H4 (cell line): ENCODE measurements at regions not wholly inside any gene's neighbourhood (a gene's known extent, or its start where the extent isn't known, plus 50 kb on each side); places are given as distances from the start of the nearest gene placed in this dataset.
A peak's percentile ranks its signal among the peaks of the same experiment; 100 is the strongest.
"Not testable (repeated sequence)": the region's sequence is repeated elsewhere in the genome, so short reads cannot be mapped to it uniquely, and the experiment has no call there.

ENCODE experiments used
- DNase-seq: peaks from one replicate; pipeline ENCODE4 v3.0.0-alpha.2; 2015; ENCODE audit warnings: low spot score

DNA sequence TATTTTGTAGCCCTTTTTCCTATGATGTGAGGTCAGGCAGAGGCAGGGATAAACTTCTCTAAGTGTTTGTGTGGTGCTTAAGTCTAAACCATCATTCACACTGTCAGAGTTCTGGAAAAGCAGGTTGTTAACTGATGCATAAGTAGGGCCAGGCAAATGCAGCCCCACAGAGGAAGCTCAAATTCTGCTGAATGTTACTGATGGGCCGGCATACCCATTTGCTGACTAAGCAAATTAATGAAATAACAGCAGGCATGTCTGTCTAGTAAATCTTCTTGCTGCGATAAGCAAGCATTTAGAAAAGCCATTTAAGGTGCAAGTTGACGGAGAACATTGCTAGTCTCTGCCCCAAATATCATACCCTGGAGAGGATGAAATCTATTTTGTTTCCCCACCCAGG, 523.2 kb upstream of the CCDC196 start:
- no peak for DNase-seq

DNA sequence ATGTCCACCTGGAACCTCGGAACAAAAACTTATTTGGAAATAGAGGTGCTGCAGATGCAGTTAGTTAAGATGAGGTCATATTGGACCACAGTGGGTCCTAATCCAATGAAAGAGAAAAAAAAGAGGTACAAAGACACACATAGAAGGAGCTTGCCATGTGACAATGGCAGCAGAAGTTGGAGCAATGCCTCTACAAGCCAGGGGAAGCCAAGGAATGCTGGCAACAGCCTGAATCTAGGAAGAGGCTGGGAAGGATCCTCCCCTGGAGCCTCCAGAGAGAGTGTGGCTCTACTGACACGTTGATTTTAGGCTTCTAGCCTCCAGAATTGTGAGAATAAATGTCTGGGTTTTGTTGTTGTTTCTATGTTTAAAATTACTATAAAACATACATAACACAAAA, 521.8 kb upstream of the CCDC196 start:
- no peak for DNase-seq

DNA sequence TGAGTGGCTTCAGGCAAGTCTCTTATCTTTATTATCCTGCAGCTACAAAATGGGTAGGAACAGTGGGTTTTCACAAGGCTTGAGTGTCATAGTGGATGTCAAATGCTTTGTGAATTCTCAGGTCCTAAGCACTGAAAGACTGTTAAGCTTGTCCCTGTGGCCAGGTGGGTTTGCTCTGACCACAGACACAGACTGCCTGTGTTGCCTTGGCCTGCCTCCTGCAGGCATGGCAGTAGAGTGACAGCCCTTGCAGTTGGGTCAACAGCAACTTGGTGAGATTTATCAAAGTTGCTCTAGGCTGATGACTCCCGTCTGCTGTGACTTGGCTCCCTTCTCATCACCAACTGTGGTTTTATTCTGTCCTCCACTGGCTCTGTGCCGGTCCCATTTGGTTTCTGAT, 520.0 kb upstream of the CCDC196 start:
- DNase-seq, result no peak

DNA sequence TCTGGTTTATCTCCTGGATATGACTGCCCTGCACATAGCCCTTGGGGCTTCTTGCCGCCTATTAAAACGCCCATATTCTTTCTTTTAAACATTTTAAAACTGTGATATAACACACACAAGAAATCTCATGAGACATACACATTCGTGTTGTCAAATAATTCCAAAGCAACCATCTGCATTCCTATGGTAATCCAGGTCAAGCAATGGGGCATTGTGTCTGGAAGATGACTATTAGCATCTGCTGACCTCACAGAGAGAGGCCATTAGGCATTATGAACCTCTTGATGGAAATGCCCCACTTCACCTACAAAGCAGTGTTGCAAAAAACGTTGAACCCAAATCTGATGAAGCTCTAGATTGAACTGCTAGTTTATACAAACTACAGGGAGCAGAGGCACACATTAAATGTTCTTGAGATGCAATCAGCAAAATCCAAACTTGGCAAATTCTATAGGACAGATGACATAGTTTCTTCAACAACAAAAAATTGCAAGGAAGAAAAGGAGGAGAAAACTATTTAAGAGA, 513.8 kb upstream of the CCDC196 start:
- DNase-seq, result no peak

DNA sequence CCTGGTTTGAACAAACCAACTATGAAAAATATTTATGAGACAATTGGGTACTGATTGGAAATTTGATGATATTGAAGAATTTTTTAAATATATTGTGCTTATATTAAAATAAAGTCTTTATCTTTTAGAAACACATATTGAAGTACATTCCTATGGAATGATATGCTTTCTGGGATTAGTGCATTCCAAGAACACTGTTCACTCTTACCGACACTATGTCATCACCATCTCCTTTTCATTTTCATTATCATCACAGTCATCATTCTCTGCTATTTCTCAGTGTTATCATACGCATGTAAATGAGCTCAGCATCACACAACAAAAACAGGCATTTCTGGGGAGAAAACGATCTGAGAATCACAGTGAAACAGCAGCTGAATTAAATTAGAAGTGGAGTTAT, 513.3 kb upstream of the CCDC196 start:
- no peak for DNase-seq

DNA sequence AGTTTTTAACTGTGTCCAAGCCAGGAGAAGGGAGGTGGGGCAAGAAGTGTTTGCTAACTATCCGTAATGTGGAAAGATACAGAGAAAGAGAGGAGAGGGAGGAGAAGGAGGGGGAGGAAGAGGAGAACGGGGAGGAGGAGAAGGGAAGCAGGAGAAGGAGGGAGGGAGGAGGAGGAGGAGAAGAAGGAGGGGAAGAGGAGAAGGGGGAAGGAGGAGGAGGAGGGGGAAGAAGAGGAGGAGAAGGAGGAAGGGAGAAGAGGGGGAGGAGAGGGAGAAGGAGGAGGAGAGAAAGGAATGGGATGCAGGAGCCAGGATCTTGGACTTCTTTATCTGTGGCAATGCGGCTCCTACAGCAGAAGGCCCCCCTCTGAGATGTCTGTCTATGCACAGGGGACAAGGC, 510.3 kb upstream of the CCDC196 start:
- no peak for DNase-seq

DNA sequence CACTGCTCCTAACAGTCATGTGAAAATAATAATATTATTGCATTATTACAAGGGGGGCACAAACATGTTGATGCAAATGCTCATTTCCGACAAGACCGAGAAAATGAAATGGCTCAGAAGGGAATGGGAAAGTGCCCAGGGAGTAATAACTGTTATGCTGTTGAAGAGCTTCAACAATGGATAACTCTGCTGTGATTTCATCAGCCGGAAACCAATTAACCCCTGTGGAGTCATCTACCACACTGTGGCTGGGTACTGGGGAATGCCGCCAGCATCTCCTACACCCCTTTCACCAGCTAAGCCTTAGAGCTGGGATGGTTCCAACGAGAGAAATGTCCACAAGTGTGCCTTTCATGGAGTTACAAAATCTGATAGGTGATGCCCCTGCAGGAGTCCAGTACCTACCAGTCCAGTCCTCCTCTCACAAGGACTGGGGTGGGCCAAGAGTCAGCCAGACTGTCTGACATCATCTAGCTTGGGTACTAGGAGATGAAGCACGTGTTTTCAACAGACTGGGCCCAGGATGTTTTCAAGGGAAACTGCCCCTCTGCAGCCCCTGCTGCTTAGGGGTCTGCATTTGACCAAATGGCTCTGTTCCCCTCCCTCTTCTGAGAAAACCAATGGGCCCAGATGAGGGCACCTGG, 509.3 kb upstream of the CCDC196 start:
- DNase-seq, result peak; percentile 63

DNA sequence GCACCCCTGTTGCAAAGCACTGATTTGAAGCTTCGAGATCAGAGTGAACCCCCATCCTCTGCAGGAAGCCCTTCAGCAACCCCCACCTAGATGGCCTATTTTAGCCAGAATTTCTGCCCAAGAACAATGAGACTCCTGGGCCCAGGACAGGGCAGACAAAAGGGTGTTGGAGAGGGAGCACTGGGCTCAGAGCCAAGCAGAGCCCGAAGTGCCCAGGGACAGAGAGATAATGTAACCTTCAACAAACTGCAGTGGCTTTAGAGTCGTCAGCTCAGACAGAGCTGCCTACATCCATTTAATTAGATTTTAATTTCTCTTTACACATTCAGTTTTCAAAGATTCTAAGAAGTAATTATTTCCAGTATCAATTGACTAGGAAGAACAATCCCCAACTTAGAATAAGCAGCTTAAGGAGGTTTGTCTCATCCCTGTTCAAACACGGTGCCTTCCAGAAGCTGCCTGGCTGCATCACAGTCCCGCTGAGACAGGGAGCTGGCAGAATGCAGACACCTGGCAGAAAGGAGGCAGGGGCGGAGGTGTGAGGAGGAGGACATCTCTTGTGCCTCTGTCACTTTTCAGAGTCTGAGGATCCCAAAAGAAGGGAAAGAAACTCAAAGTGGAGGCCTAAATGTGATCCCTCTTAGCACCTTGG, 504.9 kb upstream of the CCDC196 start:
- no peak for DNase-seq

DNA sequence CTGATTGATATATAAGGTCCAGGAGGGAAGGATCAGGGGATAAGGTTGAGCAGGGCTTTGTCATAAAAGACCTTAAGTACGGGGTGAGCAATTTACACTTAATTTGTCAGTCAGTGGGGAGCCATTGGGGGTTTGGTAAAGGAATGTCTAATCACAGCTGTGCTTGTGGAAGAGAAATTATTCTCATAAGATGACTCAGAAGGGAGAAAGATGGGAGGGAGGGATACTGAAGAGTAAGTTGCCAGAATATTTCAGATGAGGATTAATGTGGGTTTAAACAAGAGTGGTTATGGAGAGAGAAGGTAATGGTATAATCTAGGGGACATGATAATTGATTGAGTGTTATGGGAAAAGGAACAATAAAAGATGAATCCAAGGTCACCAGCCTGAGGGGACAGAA, 500.1 kb upstream of the CCDC196 start:
- no peak for DNase-seq

DNA sequence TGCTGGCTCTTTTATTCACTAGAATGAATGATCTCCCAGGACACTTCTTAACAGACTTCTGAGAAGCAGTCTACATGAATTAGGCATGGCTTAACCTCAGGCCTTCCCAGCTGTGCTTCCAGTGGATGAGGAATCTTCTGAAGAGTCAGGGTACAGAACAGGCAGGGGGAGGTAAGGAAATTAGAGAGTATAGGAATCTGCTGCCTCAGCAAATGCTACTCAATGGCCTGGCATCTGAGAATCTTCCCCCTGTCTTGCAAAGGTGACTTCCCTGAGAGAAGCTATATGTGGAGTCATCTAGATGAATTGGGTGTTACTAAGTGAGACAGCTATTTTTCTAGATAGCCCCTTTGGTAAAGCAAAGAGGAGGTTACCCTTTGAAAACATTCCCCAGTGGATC, 496.2 kb upstream of the CCDC196 start:
- DNase-seq, result no peak

DNA sequence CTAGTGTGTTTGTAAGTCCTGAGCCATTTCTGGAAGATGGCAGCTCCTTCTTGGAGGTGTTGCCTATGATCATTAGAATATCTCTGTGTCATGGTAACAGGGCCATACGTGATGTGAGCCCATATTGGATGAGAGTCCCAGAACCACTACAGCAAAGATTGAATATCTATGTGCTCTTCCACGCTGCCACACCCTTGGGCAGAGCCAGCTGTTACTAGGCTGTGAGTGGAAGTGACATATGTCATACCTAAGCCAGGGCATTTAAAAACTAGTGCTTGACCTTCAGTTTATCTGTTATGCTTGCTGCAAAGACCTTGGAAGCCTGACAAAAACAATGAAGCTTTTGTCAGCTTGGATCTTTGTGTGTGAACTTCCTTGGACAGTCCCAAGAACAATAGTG, 495.1 kb upstream of the CCDC196 start:
- no peak for DNase-seq

DNA sequence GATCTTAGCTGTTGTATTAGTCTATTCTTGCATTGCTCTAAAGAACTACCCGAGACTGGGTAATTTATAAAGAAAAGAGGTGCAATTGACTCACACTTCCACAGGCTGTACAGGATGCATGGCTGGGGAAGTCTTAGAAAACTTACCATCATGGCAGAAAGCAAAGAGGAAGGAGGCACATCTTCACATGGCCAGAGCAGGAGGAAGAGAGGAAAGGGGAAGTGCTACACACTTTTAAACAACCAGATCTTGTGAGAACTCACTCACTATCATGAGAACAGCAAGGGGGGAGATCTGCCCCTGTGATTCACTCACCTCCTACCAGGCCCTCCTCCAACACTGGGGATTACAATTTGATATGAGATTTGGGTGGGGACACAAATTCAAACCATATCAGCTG, 494.2 kb upstream of the CCDC196 start:
- not testable (repeated sequence) for DNase-seq

DNA sequence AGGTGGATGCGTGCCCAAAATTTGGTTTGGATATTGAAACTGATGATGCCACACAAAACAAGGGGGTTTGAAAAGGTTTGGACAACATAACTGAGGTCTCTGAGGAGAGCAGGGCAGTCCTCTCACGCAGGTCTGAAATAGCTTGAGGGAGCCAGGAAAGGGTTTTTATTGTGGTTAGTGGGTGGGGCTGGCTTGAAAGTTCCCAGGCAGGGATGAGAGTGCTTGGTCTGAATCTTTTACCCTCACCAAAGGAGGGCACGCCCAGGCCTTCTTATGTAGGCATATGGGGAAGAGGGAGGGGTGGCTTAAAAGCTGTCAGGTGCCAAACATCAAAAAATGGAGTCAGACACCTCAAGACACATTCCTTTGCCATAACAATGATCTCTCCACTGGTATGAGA, 493.1 kb upstream of the CCDC196 start:
- peak; percentile 37 for DNase-seq

DNA sequence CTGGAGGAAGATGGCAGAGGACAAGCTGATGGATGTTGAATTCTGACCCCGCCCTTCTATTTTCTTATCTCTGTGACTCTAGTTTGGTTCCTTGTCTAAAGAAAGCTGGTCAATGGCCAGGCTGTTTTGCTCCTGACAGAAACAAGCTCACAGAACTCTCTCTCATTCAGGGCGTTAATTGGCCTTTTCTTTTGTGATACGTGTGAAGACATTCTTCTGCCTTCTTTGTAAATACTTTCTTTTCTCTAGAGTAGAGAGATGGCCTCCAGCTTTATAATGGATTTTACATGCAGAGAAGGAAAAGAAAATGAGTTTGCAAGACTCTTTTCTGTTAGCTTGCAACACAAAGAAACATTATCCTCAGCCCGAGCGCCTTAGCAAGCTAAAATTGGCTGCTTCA, 492.2 kb upstream of the CCDC196 start:
- no peak for DNase-seq

DNA sequence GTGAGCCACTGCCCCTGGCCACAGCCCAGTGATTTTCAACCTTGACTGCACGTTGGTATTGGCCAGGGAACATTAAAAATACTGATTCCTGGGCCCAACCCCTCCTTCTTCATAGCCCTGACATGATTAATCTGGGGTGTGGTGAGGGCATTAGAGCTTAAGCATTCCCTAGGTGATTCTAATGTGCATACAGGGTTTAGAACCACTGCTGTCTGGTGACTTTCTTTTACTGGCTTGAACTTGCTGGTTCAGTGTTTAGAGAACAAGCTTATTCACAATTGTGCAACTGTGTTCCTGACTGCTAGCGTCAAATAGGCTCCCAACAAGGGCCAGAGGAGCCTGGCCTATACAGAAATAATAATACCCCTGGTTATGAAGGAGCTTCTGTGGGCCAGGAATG, 488.8 kb upstream of the CCDC196 start:
- DNase-seq, result no peak

DNA sequence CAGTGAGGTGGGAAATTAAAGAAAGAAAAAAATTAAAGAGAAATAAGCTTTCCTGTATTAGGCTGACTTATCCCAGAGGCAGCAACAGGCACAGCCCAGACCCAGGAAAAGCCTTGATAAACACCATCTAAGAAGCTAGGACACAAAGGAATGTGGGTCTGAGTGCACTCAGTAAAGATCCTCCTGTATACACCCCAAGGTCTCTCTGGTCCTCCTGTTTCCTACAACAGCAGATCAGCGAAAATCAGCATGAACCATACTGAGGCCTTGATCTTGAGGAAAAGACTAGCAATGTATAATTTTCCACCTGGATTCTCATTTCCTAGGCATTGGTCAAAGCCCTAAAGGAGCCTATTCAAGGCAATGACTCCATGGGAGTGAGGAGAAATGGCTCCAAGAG, 486.3 kb upstream of the CCDC196 start:
- no peak for DNase-seq

DNA sequence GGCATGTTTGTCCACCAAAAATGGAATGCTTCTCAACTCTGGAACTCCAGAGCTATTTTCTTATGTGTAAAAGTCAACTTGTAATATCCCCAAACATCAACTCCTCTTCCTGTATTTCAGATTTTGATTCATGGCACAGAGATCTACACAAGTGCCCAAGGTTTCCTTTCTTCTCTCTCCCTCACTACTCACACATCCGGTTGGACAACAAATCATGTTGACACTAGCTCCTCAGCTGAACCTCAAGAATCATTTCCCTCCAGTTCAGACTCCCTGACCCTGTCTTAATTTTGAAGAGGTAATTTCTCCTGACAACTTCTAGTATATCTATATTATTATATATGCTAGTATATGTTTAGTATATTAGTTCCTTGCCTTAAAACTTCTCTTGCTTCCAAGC, 485.4 kb upstream of the CCDC196 start:
- DNase-seq, result no peak

DNA sequence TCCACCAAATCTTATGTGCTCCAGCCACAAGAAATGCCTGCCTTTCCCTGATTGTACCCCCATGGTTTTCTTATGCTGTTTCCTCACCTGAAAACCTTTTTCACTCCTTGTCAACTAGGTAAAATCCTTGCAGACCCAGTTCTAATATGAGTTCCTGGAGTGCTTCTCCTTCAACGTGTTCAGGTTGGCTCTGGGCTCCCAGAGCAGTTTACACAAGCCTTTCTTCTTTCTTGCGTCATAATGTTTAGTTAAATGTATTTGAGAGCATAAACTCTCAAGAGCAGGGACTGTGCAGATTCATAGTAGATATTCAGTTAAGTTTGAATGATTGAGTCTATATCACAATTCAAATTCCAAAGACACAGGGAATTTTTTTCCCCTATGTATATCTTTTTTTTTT, 484.8 kb upstream of the CCDC196 start:
- no peak for DNase-seq

DNA sequence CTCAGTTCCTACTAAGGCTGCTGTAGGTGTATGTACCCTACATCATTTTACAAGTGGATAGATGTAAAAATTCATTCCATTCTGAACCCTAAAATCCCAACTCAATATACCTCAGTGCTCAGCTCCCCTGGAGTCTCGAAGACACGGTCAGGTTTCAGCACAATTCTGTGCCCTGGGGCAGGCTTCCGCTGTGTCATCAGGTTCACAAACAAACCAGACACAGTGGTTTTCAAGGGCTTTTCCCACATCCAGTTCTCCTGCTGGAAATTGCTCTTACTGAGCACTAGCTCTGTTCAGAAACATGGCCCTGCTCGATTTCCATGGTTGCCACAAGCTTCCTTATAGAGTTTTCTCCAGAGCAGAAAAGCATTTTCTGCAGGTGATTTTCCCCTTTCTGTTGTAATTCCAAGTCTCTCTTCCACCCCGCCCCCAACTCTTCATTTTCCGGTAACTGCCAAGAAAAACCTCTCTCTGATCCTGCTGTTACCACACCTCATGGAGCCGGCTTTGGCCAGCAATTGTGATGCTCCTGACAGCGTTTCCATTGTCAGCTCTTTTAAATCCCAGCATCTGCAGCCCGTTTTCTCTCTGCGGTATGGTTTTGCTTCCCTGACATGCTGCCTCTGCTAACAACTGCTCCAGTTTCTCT, 483.0 kb upstream of the CCDC196 start:
- DNase-seq, result peak; percentile 69

DNA sequence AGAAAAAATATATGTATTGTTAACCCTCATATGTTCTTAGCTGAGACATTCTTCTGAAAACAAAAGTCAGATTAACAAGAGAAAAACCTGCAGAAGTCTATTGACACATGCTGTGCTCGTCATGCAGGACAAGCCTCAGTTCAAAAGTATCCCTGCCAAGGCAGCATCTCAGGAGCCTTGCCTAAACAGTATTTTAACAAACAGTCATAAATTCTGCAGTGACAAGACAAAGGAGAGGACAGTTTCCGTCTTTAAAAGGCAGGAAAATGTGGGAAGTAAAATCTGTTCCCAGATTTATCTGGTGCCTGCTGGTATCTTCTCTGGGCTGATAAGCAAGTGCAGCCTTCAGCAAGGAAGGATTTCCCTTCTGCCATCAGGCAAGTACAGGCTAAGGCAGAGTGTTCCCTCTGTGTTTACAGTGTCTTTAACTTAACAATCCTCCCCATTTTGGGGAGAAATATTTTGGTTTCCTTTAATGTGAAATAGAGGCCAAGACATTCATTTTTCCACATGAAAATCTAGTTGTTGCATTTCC, 480.2 kb upstream of the CCDC196 start:
- DNase-seq, result no peak

DNA sequence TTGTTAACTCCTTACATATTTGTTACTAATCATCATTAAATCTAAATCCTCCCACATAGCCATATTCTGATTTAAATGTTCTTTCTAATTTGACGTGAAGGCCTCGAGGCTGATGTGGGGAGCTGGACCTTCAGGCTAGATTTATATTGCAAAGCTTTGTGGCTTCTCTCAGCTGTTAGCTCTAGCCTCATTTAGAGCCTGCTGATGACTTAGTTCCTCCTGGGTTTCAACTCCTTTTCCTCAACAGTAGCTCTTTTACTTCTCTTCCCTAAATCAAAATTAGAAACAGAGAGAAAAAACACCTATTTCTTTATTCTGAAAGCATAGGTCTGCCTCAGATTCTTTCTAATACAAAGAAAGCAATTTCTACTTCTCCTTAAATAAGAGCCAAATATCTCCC, 477.5 kb upstream of the CCDC196 start:
- peak; percentile 47 for DNase-seq

DNA sequence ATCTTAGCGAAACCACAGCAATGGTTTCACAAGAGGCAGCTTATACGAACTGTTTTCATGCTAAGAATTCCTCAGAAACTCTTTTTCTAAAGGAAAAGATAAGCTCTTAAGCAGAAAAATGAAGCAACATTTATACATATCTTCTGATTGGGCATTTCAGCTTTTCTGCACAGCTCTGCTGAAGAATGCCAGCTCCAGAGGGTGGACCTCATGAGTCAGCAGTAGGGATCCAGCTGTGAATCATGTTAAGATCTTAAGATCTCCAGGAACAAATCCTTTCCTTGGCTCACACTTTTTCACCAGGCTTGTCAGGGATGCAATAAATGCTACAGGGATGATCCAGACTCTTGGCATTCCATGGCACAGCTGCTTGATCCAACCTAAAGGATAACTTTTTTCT, 477.1 kb upstream of the CCDC196 start:
- DNase-seq, result peak; percentile 90

DNA sequence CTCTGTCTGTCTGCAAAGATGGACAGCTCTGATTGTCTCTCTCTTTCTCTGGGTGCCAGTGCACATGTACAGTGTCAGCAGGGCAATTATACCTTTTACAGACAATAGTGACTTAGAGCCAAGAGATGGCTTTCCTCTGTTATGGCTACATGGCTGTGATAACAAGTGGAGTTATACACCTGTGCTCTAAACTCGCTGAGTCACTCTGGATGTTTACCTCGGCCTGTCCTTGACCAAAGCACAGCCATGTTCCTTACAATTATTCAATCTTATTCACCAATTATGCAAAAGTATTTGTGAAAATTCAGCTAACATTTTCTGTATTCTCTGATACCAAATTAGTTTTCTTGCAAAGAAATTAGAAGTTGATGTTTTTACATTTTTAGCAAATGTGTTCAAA, 475.5 kb upstream of the CCDC196 start:
- no peak for DNase-seq
